Kidney (tissue), 13 donors: ENCODE measurements at regions not wholly inside any gene's neighbourhood (a gene's known extent, or its start where the extent isn't known, plus 50 kb on each side); places are given as distances from the start of the nearest gene placed in this dataset.

ENCODE experiments used
- DNase-seq, 5 donors: peaks; one replicate each; pipeline ENCODE4 v3.0.0-alpha.2; 2013 to 2020
- FAIRE-seq: peaks from 2 replicates; lab custom pipeline; 2012; peaks lifted over from hg19 to GRCh38; lab: Jason Lieb, UNC
- H3K27ac ChIP-seq, 2 donors: one replicate each; pipeline ENCODE4 v1.7.0; 2013; ENCODE audit warnings: low read depth in 2 of 2, low read length in 2 of 2, inconsistent platforms in 1 of 2
- H3K27me3 ChIP-seq: one replicate; pipeline ENCODE4 v1.7.1; 2013; ENCODE audit warnings: low read length, inconsistent platforms; ENCODE audit not compliant: control insufficient read depth, insufficient read depth
- H3K36me3 ChIP-seq, 3 donors: one replicate each; pipeline versions ENCODE4 v1.7.0 to v1.7.1; 2013; ENCODE audit warnings: low read length in 3 of 3, control low read depth in 1 of 3, inconsistent platforms in 1 of 3; ENCODE audit not compliant: insufficient read depth in 3 of 3, control insufficient read depth in 2 of 3
- H3K4me1 ChIP-seq, 3 donors: one replicate each; pipeline versions ENCODE4 v1.7.0 to v1.7.1; 2013; ENCODE audit warnings: low read length in 3 of 3, inconsistent platforms in 1 of 3, low read depth in 1 of 3; ENCODE audit not compliant: control insufficient read depth in 2 of 3, insufficient read depth in 2 of 3
- H3K4me3 ChIP-seq, 3 donors: one replicate each; pipeline versions ENCODE4 v1.7.0 to v1.8.1; 2013; ENCODE audit warnings: low read length in 3 of 3, control low read depth in 1 of 3, inconsistent platforms in 1 of 3
- H3K9ac ChIP-seq, 3 donors: one replicate each; pipeline versions ENCODE4 v1.7.0 to v1.7.1; 2013; ENCODE audit warnings: low read length in 3 of 3, control low read depth in 1 of 3, inconsistent platforms in 1 of 3
- H3K9me3 ChIP-seq, 3 donors: one replicate each; pipeline versions ENCODE4 v1.7.0 to v1.7.1; 2013; ENCODE audit warnings: low read length in 3 of 3, control low read depth in 1 of 3, inconsistent platforms in 1 of 3; ENCODE audit not compliant: control insufficient read depth in 2 of 3, insufficient read depth in 1 of 3
- intact Hi-C: fragments of 100-400 bp; cut with DNase I; formaldehyde crosslinking; loops from one replicate; pipeline ENCODE4 v1.11.1; 2022
- TF ChIP-seq, protein P1 (sequence below): IDR thresholded peaks from 3 replicates; pipeline ENCODE4 v1.5.1; 2012; ENCODE audit warnings: mild to moderate bottlenecking, moderate library complexity, borderline replicate concordance; ENCODE audit not compliant: insufficient read depth; ENCODE audit errors: extremely low read depth
- donor health status: control.
- donor health status: control.
- donor health status: control.
- donor health status: control.
- donor health status: control.
- donor health status: DM: yes; HTN: yes; CAD: no.
- donor health status: Normal renal cell carcinoma (clear cell type).

- no peaks in the 10 kb centered on the region for H3K36me3 ChIP-seq
- H3K9me3 ChIP-seq, result no peaks in the 10 kb centered on the region
- FAIRE-seq, result no peak
- intact Hi-C loops, result no loop called here
- no peak for DNase-seq
- H3K4me1 ChIP-seq, result no peaks in the 10 kb centered on the region
- no peak overlapping the region for H3K4me3 ChIP-seq
- TF ChIP-seq, protein P1, sequence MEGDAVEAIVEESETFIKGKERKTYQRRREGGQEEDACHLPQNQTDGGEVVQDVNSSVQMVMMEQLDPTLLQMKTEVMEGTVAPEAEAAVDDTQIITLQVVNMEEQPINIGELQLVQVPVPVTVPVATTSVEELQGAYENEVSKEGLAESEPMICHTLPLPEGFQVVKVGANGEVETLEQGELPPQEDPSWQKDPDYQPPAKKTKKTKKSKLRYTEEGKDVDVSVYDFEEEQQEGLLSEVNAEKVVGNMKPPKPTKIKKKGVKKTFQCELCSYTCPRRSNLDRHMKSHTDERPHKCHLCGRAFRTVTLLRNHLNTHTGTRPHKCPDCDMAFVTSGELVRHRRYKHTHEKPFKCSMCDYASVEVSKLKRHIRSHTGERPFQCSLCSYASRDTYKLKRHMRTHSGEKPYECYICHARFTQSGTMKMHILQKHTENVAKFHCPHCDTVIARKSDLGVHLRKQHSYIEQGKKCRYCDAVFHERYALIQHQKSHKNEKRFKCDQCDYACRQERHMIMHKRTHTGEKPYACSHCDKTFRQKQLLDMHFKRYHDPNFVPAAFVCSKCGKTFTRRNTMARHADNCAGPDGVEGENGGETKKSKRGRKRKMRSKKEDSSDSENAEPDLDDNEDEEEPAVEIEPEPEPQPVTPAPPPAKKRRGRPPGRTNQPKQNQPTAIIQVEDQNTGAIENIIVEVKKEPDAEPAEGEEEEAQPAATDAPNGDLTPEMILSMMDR, result no peak
- H3K27me3 ChIP-seq, result no peaks in the 10 kb centered on the region
- H3K27ac ChIP-seq, result no peak overlapping the region
- no peak overlapping the region for H3K9ac ChIP-seq
Observed at GRCh38 chr2:222074674-222075073, 224.1 kb downstream of the PAX3 start.

DNA sequence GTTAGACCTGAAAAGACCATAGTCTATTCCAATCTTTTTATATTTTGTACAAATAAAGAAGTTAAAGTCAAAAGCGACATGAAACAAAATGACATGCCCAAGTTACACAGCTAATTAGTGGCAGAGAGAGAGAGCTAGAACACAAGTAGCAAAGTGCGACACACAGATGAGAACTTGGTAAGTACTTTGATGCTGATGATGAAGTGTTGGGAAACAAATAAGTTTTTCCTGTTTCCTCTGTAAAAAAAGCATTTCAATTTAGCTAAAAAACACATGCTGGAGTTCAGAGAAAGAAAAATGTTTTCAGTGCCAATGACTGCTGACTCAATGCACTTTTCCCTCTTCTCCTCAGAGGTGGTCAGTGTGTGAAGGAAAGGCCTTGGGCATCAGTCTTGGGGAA is 226.9 kb downstream of the PAX3 start:
- Histone ChIP-seq H3K9ac (no peak overlapping the region), H3K4me3 (no peak overlapping the region), H3K36me3 (no peaks in the 10 kb centered on the region), H3K4me1 (no peaks in the 10 kb centered on the region), H3K9me3 (no peaks in the 10 kb centered on the region), H3K27ac (no peak overlapping the region), H3K27me3 (no peaks in the 10 kb centered on the region)
- DNase-seq (no peak), FAIRE-seq (no peak)
- TF ChIP-seq, protein P1, result no peak
- intact Hi-C loops, result no loop called here

- Histone ChIP-seq H3K4me3 (no peak overlapping the region), H3K27ac (no peak overlapping the region), H3K27me3 (peaks cover 5% of the 10 kb centered on the region), H3K36me3 (no peaks in the 10 kb centered on the region), H3K4me1 (no peaks in the 10 kb centered on the region), H3K9me3 (no peaks in the 10 kb centered on the region), H3K9ac (no peak overlapping the region)
- intact Hi-C loops, result no loop called here
- no peak for DNase-seq
- FAIRE-seq, result no peak
- TF ChIP-seq, protein P1, result no peak
Observed at GRCh38 chr2:222064286-222064685, 234.5 kb downstream of the PAX3 start.

- H3K9ac ChIP-seq, result no peak overlapping the region
- H3K9me3 ChIP-seq, result no peaks in the 10 kb centered on the region
- TF ChIP-seq, protein P1, result no peak
- no peaks in the 10 kb centered on the region for H3K4me1 ChIP-seq
- H3K4me3 ChIP-seq, result no peak overlapping the region
- peaks cover 23% of the 10 kb centered on the region for H3K27me3 ChIP-seq
- no peak overlapping the region for H3K27ac ChIP-seq
- H3K36me3 ChIP-seq, result no peaks in the 10 kb centered on the region
- intact Hi-C loops, result no loop called here
- DNase-seq, result no peak
- FAIRE-seq, result no peak
Observed at GRCh38 chr2:222058819-222059445, 239.9 kb downstream of the PAX3 start.
